ENCODE measurements at regions not wholly inside any gene's neighbourhood (a gene's known extent, or its start where the extent isn't known, plus 50 kb on each side); places are given as distances from the start of the nearest gene placed in this dataset.

GRCh38 chr2:41197781-41198180, 745.9 kb upstream of the SLC8A1 start:
- intact Hi-C loops (cut with micrococcal nuclease; ENCODE audit: unreplicated experiment): no loop called here
- Histone ChIP-seq H3K4me2 (no peak overlapping the region), H3K27ac (no peak overlapping the region), H2AFZ (no peak overlapping the region), H3K9me2 (ENCODE audit: insufficient read depth) (no peaks in the 10 kb centered on the region), H3K79me2 (ENCODE audit: low read depth) (no peaks in the 10 kb centered on the region), H3K27me3 (ENCODE audit: insufficient read depth, low read depth) (no peaks in the 10 kb centered on the region), H3F3A (ENCODE audit: insufficient read depth, low read depth) (no peaks in the 10 kb centered on the region), H4K20me1 (ENCODE audit: insufficient read depth) (no peaks in the 10 kb centered on the region), H3K36me3 (ENCODE audit: low read depth) (no peaks in the 10 kb centered on the region), H3K4me1 (replicated peaks; ENCODE audit: insufficient read depth) (no peaks in the 10 kb centered on the region), H3K9me3 (ENCODE audit: insufficient read depth, low read depth) (no peaks in the 10 kb centered on the region), H3K4me3 (no peak overlapping the region)
- CTCF ChIA-PET: no interaction called here
- BruUV-seq (replicated peaks): no TSS peak
- POLR2A ChIA-PET (ENCODE audit: unreplicated experiment): no interaction called here
- no peak for DNase-seq
- TF ChIP-seq CTCF (conservative IDR thresholded peaks at IDR 0.05) (no peak), EZH2 (IDR thresholded peaks at IDR 0.05; ENCODE audit: low read depth) (no peak)

GRCh38 chr2:41199334-41199733, 747.4 kb upstream of the SLC8A1 start:
- BruUV-seq (replicated peaks): no TSS peak
- H3K4me3 ChIP-seq: no peak overlapping the region
- POLR2A ChIA-PET (ENCODE audit: unreplicated experiment): no interaction called here
- H3K27ac ChIP-seq: no peak overlapping the region
- TF ChIP-seq EZH2 (IDR thresholded peaks at IDR 0.05; ENCODE audit: low read depth) (no peak), CTCF (conservative IDR thresholded peaks at IDR 0.05) (no peak)
- no peaks in the 10 kb centered on the region for H3K36me3 ChIP-seq (ENCODE audit: low read depth)
- no peaks in the 10 kb centered on the region for H3K27me3 ChIP-seq (ENCODE audit: insufficient read depth, low read depth)
- H3K4me1 ChIP-seq (replicated peaks; ENCODE audit: insufficient read depth): no peaks in the 10 kb centered on the region
- intact Hi-C loops (cut with micrococcal nuclease; ENCODE audit: unreplicated experiment): no loop called here
- H3K9me3 ChIP-seq (ENCODE audit: insufficient read depth, low read depth): no peaks in the 10 kb centered on the region
- H3F3A ChIP-seq (ENCODE audit: insufficient read depth, low read depth): no peaks in the 10 kb centered on the region
- no peaks in the 10 kb centered on the region for H3K9me2 ChIP-seq (ENCODE audit: insufficient read depth)
- DNase-seq: no peak
- no peaks in the 10 kb centered on the region for H3K79me2 ChIP-seq (ENCODE audit: low read depth)
- H2AFZ ChIP-seq: no peak overlapping the region
- H4K20me1 ChIP-seq (ENCODE audit: insufficient read depth): no peaks in the 10 kb centered on the region
- CTCF ChIA-PET: no interaction called here
- H3K4me2 ChIP-seq: no peak overlapping the region

DNA sequence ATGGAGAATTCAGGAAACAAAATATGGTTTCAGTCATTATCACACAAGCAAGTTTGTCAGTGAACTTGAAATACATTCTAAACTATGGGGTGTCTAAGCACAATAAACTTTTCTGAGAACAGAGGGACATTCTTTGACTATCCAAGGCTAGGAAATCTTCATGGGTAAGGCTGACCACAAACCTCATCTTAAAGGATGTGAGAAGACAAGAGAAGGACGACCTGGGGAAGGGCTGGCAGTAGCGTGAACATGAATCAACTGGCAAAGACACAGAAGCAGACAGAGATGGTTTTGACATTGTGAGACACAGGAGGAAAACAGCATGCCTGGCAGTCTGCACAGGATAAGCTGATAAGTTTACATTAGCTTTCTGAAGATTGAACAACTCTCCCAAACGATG, 752.4 kb upstream of the SLC8A1 start:
- no peak overlapping the region for H3K27ac ChIP-seq
- TF ChIP-seq EZH2 (IDR thresholded peaks at IDR 0.05; ENCODE audit: low read depth) (no peak), CTCF (conservative IDR thresholded peaks at IDR 0.05) (no peak)
- H3K4me3 ChIP-seq: no peak overlapping the region
- no peak overlapping the region for H3K4me2 ChIP-seq
- DNase-seq: no peak
- H4K20me1 ChIP-seq (ENCODE audit: insufficient read depth): no peaks in the 10 kb centered on the region
- no peaks in the 10 kb centered on the region for H3K36me3 ChIP-seq (ENCODE audit: low read depth)
- H3K4me1 ChIP-seq (replicated peaks; ENCODE audit: insufficient read depth): no peaks in the 10 kb centered on the region
- intact Hi-C loops (cut with micrococcal nuclease; ENCODE audit: unreplicated experiment): no loop called here
- ChIA-PET POLR2A (ENCODE audit: unreplicated experiment) (no interaction called here), CTCF (no interaction called here)
- no peaks in the 10 kb centered on the region for H3K27me3 ChIP-seq (ENCODE audit: insufficient read depth, low read depth)
- no peaks in the 10 kb centered on the region for H3K9me2 ChIP-seq (ENCODE audit: insufficient read depth)
- H2AFZ ChIP-seq: no peak overlapping the region
- no peaks in the 10 kb centered on the region for H3F3A ChIP-seq (ENCODE audit: insufficient read depth, low read depth)
- H3K79me2 ChIP-seq (ENCODE audit: low read depth): no peaks in the 10 kb centered on the region
- H3K9me3 ChIP-seq (ENCODE audit: insufficient read depth, low read depth): no peaks in the 10 kb centered on the region
- BruUV-seq (replicated peaks): no TSS peak

Measured in PC-9 (cell line).